GM13976 (cell line): ENCODE measurements at regions not wholly inside any gene's neighbourhood (a gene's known extent, or its start where the extent isn't known, plus 50 kb on each side); places are given as distances from the start of the nearest gene placed in this dataset.

Experiments
- DNase-seq: peaks from one replicate; pipeline ENCODE4 v3.0.0; 2012; ENCODE audit warnings: low spot score
- CTCF ChIP-seq: IDR thresholded peaks from 2 replicates; pipeline ENCODE4 v1.5.1; 2012; ENCODE audit warnings: borderline replicate concordance, mild to moderate bottlenecking; ENCODE audit not compliant: insufficient read depth; ENCODE audit errors: extremely low read depth, missing control alignments, control extremely low read depth
- in situ Hi-C: fragments of 300-500 bp; cut with MboI; formaldehyde crosslinking; loops from one replicate; pipeline ENCODE4 v1.12.0; 2022; ENCODE audit warnings: low sequenced_read_pairs, mixed read lengths, inconsistent platforms; ENCODE audit not compliant: unreplicated experiment

GRCh38 chr1:244957525-244957924 is 93.2 kb upstream of the HNRNPU start:
- in situ Hi-C loops, result no loop called here

DNA sequence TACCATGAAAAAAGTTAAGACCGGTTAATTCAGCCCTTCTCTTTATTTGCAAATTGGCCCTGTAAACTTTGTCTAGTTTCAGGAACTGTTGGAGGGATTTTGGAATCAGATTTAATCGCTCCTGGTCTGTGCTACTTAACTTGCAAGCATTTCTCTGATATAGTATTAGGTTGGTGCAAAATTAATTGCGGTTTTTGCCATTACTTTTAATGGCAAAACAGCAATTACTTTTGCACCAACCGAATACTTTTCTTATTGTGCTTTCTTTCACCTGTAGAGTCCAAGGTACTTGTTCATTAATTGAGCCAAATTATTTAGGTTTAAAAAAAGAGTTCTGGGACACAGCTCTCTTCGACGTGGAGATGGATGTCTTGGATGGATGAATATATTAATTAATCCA is 92.8 kb upstream of the HNRNPU start:
- no peak for DNase-seq
- in situ Hi-C loops, result no loop called here
- TF ChIP-seq CTCF, result no peak

More at GRCh38 chr1:244957525-244957924, 93.2 kb upstream of the HNRNPU start:
- no peak for TF ChIP-seq CTCF
- no peak for DNase-seq

- no peak for DNase-seq
- in situ Hi-C loops, result no loop called here
- TF ChIP-seq CTCF, result no peak
Observed at GRCh38 chr1:244955661-244956060, 91.3 kb upstream of the HNRNPU start.

DNA sequence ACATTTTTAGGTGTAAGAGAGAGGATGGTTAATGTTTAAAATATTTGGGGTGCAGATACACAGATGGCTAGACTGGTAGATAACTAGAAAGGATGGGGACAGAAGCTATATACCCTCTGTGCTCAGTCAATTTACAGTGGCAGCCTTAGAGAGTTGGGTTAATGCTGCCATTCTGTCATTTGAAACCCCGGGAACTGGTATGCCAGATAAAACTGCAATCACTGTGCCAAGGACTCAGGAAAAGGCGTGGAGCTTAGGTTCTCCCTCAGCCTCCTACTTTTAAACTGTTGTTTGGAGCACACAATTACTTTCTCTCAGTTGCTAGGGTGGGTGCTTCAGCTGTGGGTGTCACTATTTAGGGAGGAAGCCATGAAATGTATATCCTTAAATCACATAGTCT is 90.0 kb upstream of the HNRNPU start:
- in situ Hi-C loops, result no loop called here

GRCh38 chr1:244953901-244954300 is 89.6 kb upstream of the HNRNPU start:
- no peak for TF ChIP-seq CTCF
- in situ Hi-C loops, result no loop called here
- no peak for DNase-seq

More for the DNA sequence above, 90.0 kb upstream of the HNRNPU start:
- no peak for TF ChIP-seq CTCF
- DNase-seq, result no peak

- in situ Hi-C loops, result no loop called here
- TF ChIP-seq CTCF, result no peak
- peak; percentile 37 for DNase-seq
Observed at GRCh38 chr1:244952940-244953339, 88.6 kb upstream of the HNRNPU start.
